ENCODE measurements at regions not wholly inside any gene's neighbourhood (a gene's known extent, or its start where the extent isn't known, plus 50 kb on each side); places are given as distances from the start of the nearest gene placed in this dataset.

GRCh38 chr5:117463881-117464570 lies 889.4 kb upstream of the SEMA6A start:
- TF ChIP-seq TFCP2L1 (CRISPR knock-in tag; IDR thresholded peaks at IDR 0.05): no peak
- TF ChIP-seq POLR2AphosphoS2 (conservative IDR thresholded peaks at IDR 0.05; ENCODE audit: low read length): no peak
- TF ChIP-seq KDM1A (IDR thresholded peaks at IDR 0.05; ENCODE audit: low read depth): no peak
- Histone ChIP-seq H3K4me2 (no peak overlapping the region), H3K4me3 (no peak overlapping the region), H3K9me3 (no peaks in the 10 kb centered on the region), H3K27ac (no peak overlapping the region), H3K4me1 (no peaks in the 10 kb centered on the region)
- POLR2A ChIA-PET: no interaction called here
- DNase-seq (ENCODE audit: low read depth in 1 of 2, low spot score in 1 of 2) (no peak), FAIRE-seq (no peak), ATAC-seq (no peak)
- CTCF ChIA-PET: no interaction called here
- 9% methylated on average over 3 of the region's 3 CpGs for WGBS (ENCODE audit: missing lambda C conversion rate)

GRCh38 chr5:117461966-117462365 lies 887.3 kb upstream of the SEMA6A start:
- Histone ChIP-seq H3K4me3 (no peak overlapping the region), H3K4me1 (no peaks in the 10 kb centered on the region), H3K4me2 (no peak overlapping the region), H3K9me3 (no peaks in the 10 kb centered on the region), H3K27ac (no peak overlapping the region)
- no peak for FAIRE-seq
- ChIA-PET CTCF (no interaction called here), POLR2A (no interaction called here)
- no peak for ATAC-seq
- DNase-seq (ENCODE audit: low read depth in 1 of 2, low spot score in 1 of 2): no peak
- WGBS (ENCODE audit: missing lambda C conversion rate): 6% methylated on average over 2 of the region's 2 CpGs
- TF ChIP-seq CBX2 (IDR thresholded peaks at IDR 0.05; ENCODE audit: borderline replicate concordance, low read depth) (no peak), TP53 (CRISPR knock-in tag; IDR thresholded peaks at IDR 0.05) (no peak), RAD21 (conservative IDR thresholded peaks at IDR 0.05 in 1 of 2, IDR thresholded peaks at IDR 0.05 in 1 of 2) (no peak), USF2 (IDR thresholded peaks at IDR 0.05) (no peak), FOSL2 (IDR thresholded peaks at IDR 0.05) (no peak), FOSL2 (CRISPR knock-in tag; IDR thresholded peaks at IDR 0.05) (no peak), BCL3 (IDR thresholded peaks at IDR 0.05) (no peak), FOSB (CRISPR knock-in tag; IDR thresholded peaks at IDR 0.05) (no peak), MYC (IDR thresholded peaks at IDR 0.05; ENCODE audit: borderline replicate concordance, low read length) (no peak), MAZ (IDR thresholded peaks at IDR 0.05; ENCODE audit: borderline replicate concordance, low read depth, low read length) (no peak), ZSCAN20 (CRISPR knock-in tag; IDR thresholded peaks at IDR 0.05) (no peak), HOXA7 (CRISPR knock-in tag; IDR thresholded peaks at IDR 0.05) (no peak)

- H3K4me3 ChIP-seq: no peak overlapping the region
- TF ChIP-seq RNF2 (IDR thresholded peaks at IDR 0.05; ENCODE audit: borderline replicate concordance, low read depth): no peak
- no peak for TF ChIP-seq ELK1 (IDR thresholded peaks at IDR 0.05; ENCODE audit: low read depth, low read length)
- TF ChIP-seq NFE2L2 (conservative IDR thresholded peaks at IDR 0.05; ENCODE audit: low read length): no peak
- no peak for TF ChIP-seq HOXA7 (CRISPR knock-in tag; IDR thresholded peaks at IDR 0.05)
- no peak for TF ChIP-seq KDM5A (IDR thresholded peaks at IDR 0.05)
- no peak for TF ChIP-seq FOSL2 (IDR thresholded peaks at IDR 0.05)
- TF ChIP-seq FOSL2 (CRISPR knock-in tag; IDR thresholded peaks at IDR 0.05): no peak
- TF ChIP-seq HDAC2 (IDR thresholded peaks at IDR 0.05): no peak
- no peak for TF ChIP-seq ESRRA (IDR thresholded peaks at IDR 0.05; ENCODE audit: borderline replicate concordance, low read length)
- TF ChIP-seq CTCF (IDR thresholded peaks at IDR 0.05): no peak
- no peak for TF ChIP-seq NR3C1 (IDR thresholded peaks at IDR 0.05)
- no peak for TF ChIP-seq FOSB (CRISPR knock-in tag; IDR thresholded peaks at IDR 0.05)
- no peak for TF ChIP-seq CBX8 (IDR thresholded peaks at IDR 0.05)
- FAIRE-seq (no peak), DNase-seq (ENCODE audit: low read depth in 1 of 2, low spot score in 1 of 2) (no peak), ATAC-seq (no peak)
- POLR2A ChIA-PET: no interaction called here
- no peak overlapping the region for H3K4me2 ChIP-seq
- WGBS (ENCODE audit: missing lambda C conversion rate): 4% methylated on average over 1 of the region's 1 CpG
- H3K4me1 ChIP-seq: no peaks in the 10 kb centered on the region
- CTCF ChIA-PET: no interaction called here
- H3K9me3 ChIP-seq: no peaks in the 10 kb centered on the region
- H3K27ac ChIP-seq: no peak overlapping the region
These were observed 886.8 kb upstream of the SEMA6A start for GRCh38 chr5:117461403-117461802.
